H9 (cell line): ENCODE measurements at regions not wholly inside any gene's neighbourhood (a gene's known extent, or its start where the extent isn't known, plus 50 kb on each side); places are given as distances from the start of the nearest gene placed in this dataset.

Experiments
- DNase-seq: peaks from one replicate; pipeline ENCODE4 v3.0.0-alpha.2; 2017
- H2AFZ ChIP-seq: one replicate; pipeline ENCODE4 v1.6.1; 2013; ENCODE audit warnings: mild to moderate bottlenecking, low read length, control low read depth, moderate library complexity
- H2AK5ac ChIP-seq: 2 replicates; pipeline ENCODE4 v1.6.1; 2013; ENCODE audit warnings: low read length, control low read depth, mixed read lengths; ENCODE audit not compliant: insufficient read length
- H2BK120ac ChIP-seq: one replicate; pipeline ENCODE4 v1.6.1; 2013; ENCODE audit warnings: low read depth, mild to moderate bottlenecking, low read length, control low read depth, inconsistent platforms; ENCODE audit not compliant: poor library complexity, severe bottlenecking
- H2BK12ac ChIP-seq: 2 replicates; pipeline ENCODE4 v1.6.1; 2013; ENCODE audit warnings: low read length, control low read depth, mixed read lengths, low read depth; ENCODE audit not compliant: insufficient read length
- H2BK15ac ChIP-seq: 2 replicates; pipeline ENCODE4 v1.6.1; 2013; ENCODE audit warnings: low read depth, low read length, control low read depth
- H2BK20ac ChIP-seq: one replicate; pipeline ENCODE4 v1.6.1; 2013; ENCODE audit warnings: low read depth, mild to moderate bottlenecking, low read length, control low read depth, inconsistent platforms; ENCODE audit not compliant: poor library complexity, severe bottlenecking
- H2BK5ac ChIP-seq: 2 replicates; pipeline ENCODE4 v1.6.1; 2013; ENCODE audit warnings: low read length, control low read depth, mixed read lengths; ENCODE audit not compliant: insufficient read length
- H3K14ac ChIP-seq: 2 replicates; pipeline ENCODE4 v1.6.1; 2013; ENCODE audit warnings: low read length, control low read depth; ENCODE audit not compliant: insufficient read depth
- H3K18ac ChIP-seq: 2 replicates; pipeline ENCODE4 v1.6.1; 2013; ENCODE audit warnings: low read depth, mild to moderate bottlenecking, mixed read lengths, low read length, control low read depth; ENCODE audit not compliant: insufficient read length
- H3K23ac ChIP-seq: 2 replicates; pipeline ENCODE4 v1.6.1; 2013; ENCODE audit warnings: low read length, control low read depth, mixed read lengths, low read depth; ENCODE audit not compliant: insufficient read length
- H3K23me2 ChIP-seq: 2 replicates; pipeline ENCODE4 v1.6.1; 2013; ENCODE audit warnings: low read depth, mild to moderate bottlenecking, mixed read lengths, low read length, control low read depth; ENCODE audit not compliant: insufficient read length, poor library complexity, severe bottlenecking
- H3K27ac ChIP-seq: 2 replicates; pipeline ENCODE4 v1.5.1; 2013; ENCODE audit warnings: low read length, control low read depth, mixed read lengths, low read depth; ENCODE audit not compliant: insufficient read length
- H3K27me3 ChIP-seq: 2 replicates; pipeline ENCODE4 v1.6.1; 2013; ENCODE audit warnings: low read length, control low read depth, inconsistent platforms; ENCODE audit not compliant: insufficient read depth
- H3K4ac ChIP-seq: 2 replicates; pipeline ENCODE4 v1.6.1; 2013; ENCODE audit warnings: low read depth, mild to moderate bottlenecking, control low read depth, inconsistent platforms, low read length, moderate library complexity
- H3K4me1 ChIP-seq: 2 replicates; pipeline ENCODE4 v1.6.1; 2013; ENCODE audit warnings: low read length, control low read depth, inconsistent platforms; ENCODE audit not compliant: insufficient read depth
- H3K4me2 ChIP-seq: 2 replicates; pipeline ENCODE4 v1.6.1; 2013; ENCODE audit warnings: low read length, control low read depth, mixed read lengths; ENCODE audit not compliant: insufficient read length, insufficient read depth
- H3K56ac ChIP-seq: 2 replicates; pipeline ENCODE4 v1.6.1; 2013; ENCODE audit warnings: low read depth, mild to moderate bottlenecking, mixed read lengths, low read length, control low read depth; ENCODE audit not compliant: insufficient read length
- H3K79me1 ChIP-seq: 2 replicates; pipeline ENCODE4 v1.6.1; 2013; ENCODE audit warnings: low read depth, mild to moderate bottlenecking, moderate library complexity, low read length, control low read depth, inconsistent platforms; ENCODE audit not compliant: insufficient read depth, poor library complexity, severe bottlenecking
- H3K79me2 ChIP-seq: 2 replicates; pipeline ENCODE4 v1.6.1; 2013; ENCODE audit warnings: low read length, control low read depth, inconsistent platforms; ENCODE audit not compliant: insufficient read depth
- H3K9ac ChIP-seq: 2 replicates; pipeline ENCODE4 v1.6.1; 2013; ENCODE audit warnings: low read length, control low read depth, mixed read lengths; ENCODE audit not compliant: insufficient read length; ENCODE audit errors: extremely low read depth
- H3K9me3 ChIP-seq: one replicate; pipeline ENCODE4 v1.6.1; 2013; ENCODE audit warnings: low read depth, low read length, inconsistent platforms; ENCODE audit not compliant: control insufficient read depth
- H3T11ph ChIP-seq: one replicate; pipeline ENCODE4 v1.6.1; 2013; ENCODE audit warnings: mild to moderate bottlenecking, low read length, control low read depth, inconsistent platforms
- H4K20me1 ChIP-seq: one replicate; pipeline ENCODE4 v1.6.1; 2013; ENCODE audit not compliant: control insufficient read depth, insufficient read length, insufficient read depth
- H4K5ac ChIP-seq: 2 replicates; pipeline ENCODE4 v1.6.1; 2013; ENCODE audit warnings: low read depth, mild to moderate bottlenecking, mixed read lengths, low read length, control low read depth; ENCODE audit not compliant: insufficient read length
- H4K8ac ChIP-seq: replicated peaks from 2 replicates; pipeline ENCODE4 v1.6.1; 2013; ENCODE audit warnings: low read length, control low read depth, mixed read lengths, low read depth; ENCODE audit not compliant: insufficient read length
- H4K91ac ChIP-seq: 2 replicates; pipeline ENCODE4 v1.6.1; 2013; ENCODE audit warnings: low read depth, mild to moderate bottlenecking, moderate library complexity, mixed read lengths, low read length, control low read depth; ENCODE audit not compliant: insufficient read length
- H3K27ac Mint-ChIP-seq, 3 experiments: 2 replicates in 2 of 3; 3 replicates in 1 of 3; pipeline ENCODE4 v1.8.0; 2020 to 2021; ENCODE audit warnings: mixed read lengths in 3 of 3, mild to moderate bottlenecking in 1 of 3, moderate library complexity in 1 of 3
- H3K27me3 Mint-ChIP-seq: 2 replicates; pipeline ENCODE4 v1.8.0; 2021; ENCODE audit warnings: low read depth, mild to moderate bottlenecking, moderate library complexity, mixed read lengths
- H3K36me3 Mint-ChIP-seq, 3 experiments: 2 replicates in 2 of 3; 3 replicates in 1 of 3; pipeline ENCODE4 v1.8.0; 2020 to 2021; ENCODE audit warnings: low read depth in 3 of 3, mixed read lengths in 3 of 3; ENCODE audit not compliant: insufficient read depth in 1 of 3
- H3K4me1 Mint-ChIP-seq, 2 experiments: 2 replicates each; pipeline ENCODE4 v1.8.0; 2020; ENCODE audit warnings: mixed read lengths in 2 of 2
- H3K4me3 Mint-ChIP-seq, 2 experiments: 2 replicates in 1 of 2; 3 replicates in 1 of 2; pipeline ENCODE4 v1.8.0; 2020 to 2021; ENCODE audit warnings: mild to moderate bottlenecking in 2 of 2, mixed read lengths in 2 of 2, moderate library complexity in 1 of 2
- H3K9me3 Mint-ChIP-seq, 2 experiments: 2 replicates in 1 of 2; 3 replicates in 1 of 2; pipeline ENCODE4 v1.8.0; 2020; ENCODE audit warnings: mild to moderate bottlenecking in 2 of 2, mixed read lengths in 2 of 2, moderate library complexity in 1 of 2
- TF ChIP-seq, protein P1 (sequence below): fragments of 200-600 bp; sonication (generic); conservative IDR thresholded peaks from 3 replicates; pipeline ENCODE4 v1.8.0; 2021; ENCODE audit warnings: antibody characterized with exemption, mild to moderate bottlenecking

DNA sequence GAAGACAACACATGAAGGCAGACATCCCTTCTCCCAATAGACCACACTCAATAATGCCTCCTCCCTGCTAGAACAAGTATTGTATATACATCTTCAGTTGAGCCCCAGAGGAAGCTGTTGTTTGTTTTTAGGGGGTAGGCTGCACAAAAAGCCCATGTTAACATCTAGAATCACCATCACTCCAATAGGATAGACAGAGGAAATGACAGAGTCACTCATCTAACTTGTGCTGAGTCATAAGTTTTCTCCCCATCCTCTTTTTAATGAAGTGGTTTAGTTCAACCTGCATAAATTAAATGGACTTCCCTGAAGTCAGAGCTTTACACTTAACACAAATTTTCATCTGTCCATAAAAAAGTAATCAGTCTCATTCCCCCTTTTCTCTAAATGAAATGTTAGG, 122.9 kb upstream of the SPATA12 start:
- Histone ChIP-seq H2BK12ac (no peak overlapping the region), H3K79me1 (no peaks in the 10 kb centered on the region), H4K20me1 (no peaks in the 10 kb centered on the region), H2BK15ac (no peak overlapping the region), H3K27me3 (no peaks in the 10 kb centered on the region), H3K4me1 (no peaks in the 10 kb centered on the region), H3K56ac (no peak overlapping the region), H3T11ph (no peak overlapping the region), H4K5ac (no peak overlapping the region), H3K27ac (no peak overlapping the region), H2BK20ac (no peak overlapping the region), H3K18ac (no peak overlapping the region), H3K23ac (no peak overlapping the region), H2AFZ (no peak overlapping the region), H2AK5ac (no peak overlapping the region), H3K23me2 (no peaks in the 10 kb centered on the region), H3K4ac (no peak overlapping the region), H2BK5ac (no peak overlapping the region), H3K9ac (no peak overlapping the region), H3K14ac (no peak overlapping the region), H3K9me3 (no peaks in the 10 kb centered on the region), H3K4me2 (no peak overlapping the region), H4K91ac (no peak overlapping the region), H3K79me2 (no peaks in the 10 kb centered on the region), H4K8ac (no peak overlapping the region), H2BK120ac (no peak overlapping the region)
- no peak for DNase-seq
- Mint-ChIP-seq H3K9me3 (peaks cover 5 to 6% of the 10 kb centered on the region in 2 experiments; a peak in 4 of 5 replicates), H3K4me3 (no peak overlapping the region), H3K4me1 (no peaks in the 10 kb centered on the region), H3K36me3 (peaks cover 0 to 5% (median 3%) of the 10 kb centered on the region in 3 experiments; a peak in 5 of 7 replicates), H3K27me3 (no peaks in the 10 kb centered on the region), H3K27ac (peak overlapping the region in 1 of 3 experiments; percentile 12; a peak in 1 of 7 replicates)
- TF ChIP-seq, protein P1, sequence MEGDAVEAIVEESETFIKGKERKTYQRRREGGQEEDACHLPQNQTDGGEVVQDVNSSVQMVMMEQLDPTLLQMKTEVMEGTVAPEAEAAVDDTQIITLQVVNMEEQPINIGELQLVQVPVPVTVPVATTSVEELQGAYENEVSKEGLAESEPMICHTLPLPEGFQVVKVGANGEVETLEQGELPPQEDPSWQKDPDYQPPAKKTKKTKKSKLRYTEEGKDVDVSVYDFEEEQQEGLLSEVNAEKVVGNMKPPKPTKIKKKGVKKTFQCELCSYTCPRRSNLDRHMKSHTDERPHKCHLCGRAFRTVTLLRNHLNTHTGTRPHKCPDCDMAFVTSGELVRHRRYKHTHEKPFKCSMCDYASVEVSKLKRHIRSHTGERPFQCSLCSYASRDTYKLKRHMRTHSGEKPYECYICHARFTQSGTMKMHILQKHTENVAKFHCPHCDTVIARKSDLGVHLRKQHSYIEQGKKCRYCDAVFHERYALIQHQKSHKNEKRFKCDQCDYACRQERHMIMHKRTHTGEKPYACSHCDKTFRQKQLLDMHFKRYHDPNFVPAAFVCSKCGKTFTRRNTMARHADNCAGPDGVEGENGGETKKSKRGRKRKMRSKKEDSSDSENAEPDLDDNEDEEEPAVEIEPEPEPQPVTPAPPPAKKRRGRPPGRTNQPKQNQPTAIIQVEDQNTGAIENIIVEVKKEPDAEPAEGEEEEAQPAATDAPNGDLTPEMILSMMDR: no peak
